GM18505 (cell line): ENCODE measurements at regions not wholly inside any gene's neighbourhood (a gene's known extent, or its start where the extent isn't known, plus 50 kb on each side); places are given as distances from the start of the nearest gene placed in this dataset.
"Not testable (repeated sequence)": the region's sequence is repeated elsewhere in the genome, so short reads cannot be mapped to it uniquely, and the experiment has no call there.

Source experiments
- ATAC-seq: cut with Tn5 transposase; IDR thresholded peaks from one replicate; pipeline ENCODE4 v1.9.1; 2021; ENCODE audit not compliant: unreplicated experiment
- POLR2A ChIP-seq: IDR thresholded peaks from 4 replicates; pipeline ENCODE4 v1.6.1; 2011; ENCODE audit warnings: borderline replicate concordance; ENCODE audit not compliant: insufficient read depth, insufficient read length; ENCODE audit errors: extremely low read depth

GRCh38 chr1:72434070-72434469 is 151.7 kb upstream of the NEGR1 start:
- TF ChIP-seq POLR2A, result no peak
- no peak for ATAC-seq

GRCh38 chr1:72433591-72433990 is 151.3 kb upstream of the NEGR1 start:
- no peak for TF ChIP-seq POLR2A

GRCh38 chr1:72432645-72433267 is 150.4 kb upstream of the NEGR1 start:
- peak; percentile 48 for ATAC-seq
- TF ChIP-seq POLR2A, result no peak

More at GRCh38 chr1:72433591-72433990, 151.3 kb upstream of the NEGR1 start:
- ATAC-seq, result peak; percentile 48

- TF ChIP-seq POLR2A, result no peak
- no peak for ATAC-seq
Observed at GRCh38 chr1:72431810-72432209, 149.5 kb upstream of the NEGR1 start.

- not testable (repeated sequence) for ATAC-seq
Observed at GRCh38 chr1:72428276-72428675, 145.9 kb upstream of the NEGR1 start.

- no peak for ATAC-seq
- no peak for TF ChIP-seq POLR2A
Observed at GRCh38 chr1:72419229-72419628, 136.9 kb upstream of the NEGR1 start.

GRCh38 chr1:72412286-72412685 is 129.9 kb upstream of the NEGR1 start:
- no peak for TF ChIP-seq POLR2A
- ATAC-seq, result no peak

GRCh38 chr1:72399807-72400206 is 117.5 kb upstream of the NEGR1 start:
- ATAC-seq, result no peak
- TF ChIP-seq POLR2A, result no peak

- TF ChIP-seq POLR2A, result no peak
- no peak for ATAC-seq
Observed at GRCh38 chr1:72397786-72398185, 115.4 kb upstream of the NEGR1 start.

- no peak for TF ChIP-seq POLR2A
- no peak for ATAC-seq
Observed at GRCh38 chr1:72394457-72394856, 112.1 kb upstream of the NEGR1 start.

GRCh38 chr1:72379072-72379471 is 96.7 kb upstream of the NEGR1 start:
- no peak for TF ChIP-seq POLR2A

GRCh38 chr1:72375226-72375625 is 92.9 kb upstream of the NEGR1 start:
- TF ChIP-seq POLR2A, result no peak
- no peak for ATAC-seq

More at GRCh38 chr1:72379072-72379471, 96.7 kb upstream of the NEGR1 start:
- ATAC-seq, result no peak

- no peak for ATAC-seq
- TF ChIP-seq POLR2A, result no peak
Observed at GRCh38 chr1:72371259-72372035, 89.1 kb upstream of the NEGR1 start.

GRCh38 chr1:72370836-72371235 is 88.5 kb upstream of the NEGR1 start:
- not testable (repeated sequence) for ATAC-seq

- no peak for TF ChIP-seq POLR2A
- no peak for ATAC-seq
Observed at GRCh38 chr1:72369069-72369757, 86.9 kb upstream of the NEGR1 start.

GRCh38 chr1:72366466-72366865 is 84.1 kb upstream of the NEGR1 start:
- ATAC-seq, result no peak
- TF ChIP-seq POLR2A, result no peak
